HepG2 (cell line): ENCODE measurements at regions not wholly inside any gene's neighbourhood (a gene's known extent, or its start where the extent isn't known, plus 50 kb on each side); places are given as distances from the start of the nearest gene placed in this dataset.

Experiments used
- EP300 ChIP-seq, 3 experiments: sonication (generic) in 1 of 3; formaldehyde crosslinking in 1 of 3; IDR thresholded peaks; 2 replicates each; pipeline versions ENCODE4 v1.5.1 to v1.6.1; 2011 to 2020; ENCODE audit warnings: low read depth in 2 of 3, low read length in 2 of 3, borderline replicate concordance in 1 of 3, improper control_type of control experiment in 1 of 3, mild to moderate bottlenecking in 1 of 3, missing genetic modification reagents in 1 of 3, moderate library complexity in 1 of 3
- HOXD1 ChIP-seq: sonication (generic); formaldehyde crosslinking; IDR thresholded peaks from 2 replicates; pipeline ENCODE4 v1.5.0; 2020; ENCODE audit warnings: missing genetic modification reagents
- LBX2 ChIP-seq: sonication (generic); formaldehyde crosslinking; IDR thresholded peaks from 2 replicates; pipeline ENCODE4 v1.5.0; 2020; ENCODE audit warnings: missing genetic modification reagents, mild to moderate bottlenecking, borderline replicate concordance
- MNT ChIP-seq: fragments of 450-650 bp; IDR thresholded peaks from 2 replicates; pipeline ENCODE4 v1.6.1; 2016
- NR0B2 ChIP-seq: sonication (generic); formaldehyde crosslinking; IDR thresholded peaks from 2 replicates; pipeline ENCODE4 v1.4.0; 2020; ENCODE audit warnings: mild to moderate bottlenecking, missing genetic modification reagents
- POLR2A ChIP-seq, 2 experiments: IDR thresholded peaks; 2 replicates each; pipeline ENCODE4 v1.6.1; 2011; ENCODE audit warnings: low read depth in 2 of 2, low read length in 2 of 2, mild to moderate bottlenecking in 1 of 2, moderate library complexity in 1 of 2; ENCODE audit not compliant: insufficient read depth in 1 of 2
- RFX5 ChIP-seq: IDR thresholded peaks from 2 replicates; pipeline ENCODE4 v1.6.1; 2011; ENCODE audit warnings: low read depth, low read length, improper control_type of control experiment
- SP1 ChIP-seq, 2 experiments: fragments of 450-650 bp in 1 of 2; sonication (generic) in 1 of 2; formaldehyde crosslinking in 1 of 2; IDR thresholded peaks; 2 replicates each; pipeline versions ENCODE4 v1.4.0 to v1.6.1; 2016 to 2020; ENCODE audit warnings: missing genetic modification reagents in 1 of 2
- SP5 ChIP-seq: IDR thresholded peaks from 2 replicates; pipeline ENCODE4 v1.6.1; 2016; ENCODE audit warnings: low read depth, borderline replicate concordance
- TAF1 ChIP-seq: sonication (generic); formaldehyde crosslinking; IDR thresholded peaks from 2 replicates; pipeline ENCODE4 v1.4.0; 2020; ENCODE audit warnings: missing genetic modification reagents
- TSC22D2 ChIP-seq: sonication (generic); formaldehyde crosslinking; IDR thresholded peaks from 2 replicates; pipeline ENCODE4 v1.5.1; 2020; ENCODE audit warnings: missing genetic modification reagents, mild to moderate bottlenecking, borderline replicate concordance
- ZMYM4 ChIP-seq: sonication (generic); formaldehyde crosslinking; IDR thresholded peaks from 2 replicates; pipeline ENCODE4 v1.8.1; 2023; ENCODE audit warnings: mild to moderate bottlenecking, missing genetic modification reagents
- ZNF282 ChIP-seq: fragments of 450-650 bp; IDR thresholded peaks from 2 replicates; pipeline ENCODE4 v1.6.1; 2018; ENCODE audit not compliant: partially characterized antibody
- TF ChIP-seq, protein P1 (sequence below), 2 experiments: IDR thresholded peaks; 2 replicates each; pipeline ENCODE4 v1.6.1; 2011 to 2012; ENCODE audit warnings: low read length in 2 of 2, borderline replicate concordance in 1 of 2, low read depth in 1 of 2, mild to moderate bottlenecking in 1 of 2, moderate library complexity in 1 of 2

- TF ChIP-seq EP300 (IDR thresholded peaks at IDR 0.05; ENCODE audit: low read depth in 2 of 2, low read length in 2 of 2): no peak
- no peak for TF ChIP-seq EP300 (CRISPR knock-in tag; IDR thresholded peaks at IDR 0.05; ENCODE audit: borderline replicate concordance)
- no peak for TF ChIP-seq SP5 (CRISPR knock-in tag)
- no peak for TF ChIP-seq ZNF282
- no peak for TF ChIP-seq LBX2
- no peak for TF ChIP-seq TSC22D2
- TF ChIP-seq RFX5: no peak
- no peak for TF ChIP-seq ZMYM4 (CRISPR knock-in tag)
- TF ChIP-seq NR0B2 (CRISPR knock-in tag): no peak
- TF ChIP-seq, protein P1, sequence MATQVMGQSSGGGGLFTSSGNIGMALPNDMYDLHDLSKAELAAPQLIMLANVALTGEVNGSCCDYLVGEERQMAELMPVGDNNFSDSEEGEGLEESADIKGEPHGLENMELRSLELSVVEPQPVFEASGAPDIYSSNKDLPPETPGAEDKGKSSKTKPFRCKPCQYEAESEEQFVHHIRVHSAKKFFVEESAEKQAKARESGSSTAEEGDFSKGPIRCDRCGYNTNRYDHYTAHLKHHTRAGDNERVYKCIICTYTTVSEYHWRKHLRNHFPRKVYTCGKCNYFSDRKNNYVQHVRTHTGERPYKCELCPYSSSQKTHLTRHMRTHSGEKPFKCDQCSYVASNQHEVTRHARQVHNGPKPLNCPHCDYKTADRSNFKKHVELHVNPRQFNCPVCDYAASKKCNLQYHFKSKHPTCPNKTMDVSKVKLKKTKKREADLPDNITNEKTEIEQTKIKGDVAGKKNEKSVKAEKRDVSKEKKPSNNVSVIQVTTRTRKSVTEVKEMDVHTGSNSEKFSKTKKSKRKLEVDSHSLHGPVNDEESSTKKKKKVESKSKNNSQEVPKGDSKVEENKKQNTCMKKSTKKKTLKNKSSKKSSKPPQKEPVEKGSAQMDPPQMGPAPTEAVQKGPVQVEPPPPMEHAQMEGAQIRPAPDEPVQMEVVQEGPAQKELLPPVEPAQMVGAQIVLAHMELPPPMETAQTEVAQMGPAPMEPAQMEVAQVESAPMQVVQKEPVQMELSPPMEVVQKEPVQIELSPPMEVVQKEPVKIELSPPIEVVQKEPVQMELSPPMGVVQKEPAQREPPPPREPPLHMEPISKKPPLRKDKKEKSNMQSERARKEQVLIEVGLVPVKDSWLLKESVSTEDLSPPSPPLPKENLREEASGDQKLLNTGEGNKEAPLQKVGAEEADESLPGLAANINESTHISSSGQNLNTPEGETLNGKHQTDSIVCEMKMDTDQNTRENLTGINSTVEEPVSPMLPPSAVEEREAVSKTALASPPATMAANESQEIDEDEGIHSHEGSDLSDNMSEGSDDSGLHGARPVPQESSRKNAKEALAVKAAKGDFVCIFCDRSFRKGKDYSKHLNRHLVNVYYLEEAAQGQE (IDR thresholded peaks at IDR 0.05; ENCODE audit: borderline replicate concordance in 1 of 2, low read depth in 1 of 2, low read length in 2 of 2): no peak
- TF ChIP-seq TAF1: no peak
- TF ChIP-seq SP1 (IDR thresholded peaks at IDR 0.05): no peak
- no peak for TF ChIP-seq SP1 (CRISPR knock-in tag; IDR thresholded peaks at IDR 0.05)
- no peak for TF ChIP-seq HOXD1 (CRISPR knock-in tag)
- no peak for TF ChIP-seq MNT
- no peak for TF ChIP-seq POLR2A (IDR thresholded peaks at IDR 0.05; ENCODE audit: insufficient read depth in 1 of 2, low read depth in 2 of 2, low read length in 2 of 2)
Measured at GRCh38 chrX:121154858-121155404, 107.5 kb downstream of the GLUD2 start.
